H1 (cell line): ENCODE measurements at regions not wholly inside any gene's neighbourhood (a gene's known extent, or its start where the extent isn't known, plus 50 kb on each side); places are given as distances from the start of the nearest gene placed in this dataset.

Source experiments
- CTCF ChIA-PET: fragments of 300-600 bp; sonication (Branson Sonifier 250); formaldehyde crosslinking; loops from one replicate; lab custom pipeline; 2021; ENCODE audit not compliant: partially characterized antibody; lab: Charles Lee
- POLR2A ChIA-PET: fragments of 300-600 bp; sonication (Branson Sonifier 250); formaldehyde crosslinking; loops from one replicate; lab custom pipeline; 2021; ENCODE audit warnings: inconsistent platforms; ENCODE audit not compliant: partially characterized antibody; lab: Charles Lee
- DNase-seq, 2 experiments: peaks; one replicate each; pipeline versions ENCODE4 v3.0.0 to v3.0.0-alpha.2; 2010 to 2022; ENCODE audit warnings: low spot score in 2 of 2, low read depth in 1 of 2, mixed read lengths in 1 of 2
- FAIRE-seq: peaks from 2 replicates; lab custom pipeline; 2011; peaks lifted over from hg19 to GRCh38; lab: Jason Lieb, UNC
- H2AFZ ChIP-seq: 2 replicates; pipeline ENCODE4 v1.8.1; 2012; ENCODE audit warnings: low read length, inconsistent platforms
- H2AK5ac ChIP-seq: 2 replicates; pipeline ENCODE4 v1.6.1; 2013; ENCODE audit warnings: low read depth, low read length
- H2BK120ac ChIP-seq: replicated peaks from 2 replicates; pipeline ENCODE3; 2013; ENCODE audit warnings: low read depth, low read length, inconsistent platforms
- H2BK12ac ChIP-seq: 2 replicates; pipeline ENCODE4 v1.6.1; 2013; ENCODE audit warnings: low read depth, low read length
- H2BK15ac ChIP-seq: 2 replicates; pipeline ENCODE4 v1.6.1; 2013; ENCODE audit warnings: low read length
- H2BK20ac ChIP-seq: 2 replicates; pipeline ENCODE4 v1.6.1; 2013; ENCODE audit warnings: low read length
- H2BK5ac ChIP-seq: 2 replicates; pipeline ENCODE4 v1.6.1; 2013; ENCODE audit warnings: low read depth, low read length
- H3K14ac ChIP-seq: 2 replicates; pipeline ENCODE4 v1.6.1; 2013; ENCODE audit warnings: inconsistent platforms; ENCODE audit not compliant: insufficient read length
- H3K18ac ChIP-seq: 2 replicates; pipeline ENCODE4 v1.6.1; 2013; ENCODE audit warnings: low read length; ENCODE audit errors: extremely low read depth
- H3K23ac ChIP-seq: 2 replicates; pipeline ENCODE4 v1.6.1; 2013; ENCODE audit warnings: inconsistent platforms; ENCODE audit not compliant: insufficient read length
- H3K23me2 ChIP-seq: 2 replicates; pipeline ENCODE4 v1.6.1; 2013; ENCODE audit warnings: low read depth, low read length
- H3K27ac ChIP-seq: 2 replicates; pipeline ENCODE4 v1.6.1; 2011; ENCODE audit warnings: low read depth, low read length, inconsistent platforms
- H3K27me3 ChIP-seq, 4 experiments: replicated peaks in 1 of 4; 1 replicate in 1 of 4; 2 replicates in 3 of 4; pipeline versions ENCODE4 v1.6.1 to v1.8.1; 2011 to 2013; ENCODE audit warnings: low read length in 3 of 4, mild to moderate bottlenecking in 3 of 4, inconsistent platforms in 2 of 4, mixed read lengths in 2 of 4, moderate library complexity in 1 of 4; ENCODE audit not compliant: control insufficient read depth in 3 of 4, insufficient read depth in 3 of 4; ENCODE audit errors: extremely low read depth in 1 of 4
- H3K36me3 ChIP-seq, 4 experiments: 2 replicates each; pipeline versions ENCODE4 v1.6.1 to v1.8.1; 2011 to 2013; ENCODE audit warnings: mild to moderate bottlenecking in 4 of 4, low read length in 3 of 4, moderate library complexity in 2 of 4, control low read depth in 1 of 4, inconsistent platforms in 1 of 4; ENCODE audit not compliant: insufficient read depth in 4 of 4, control insufficient read depth in 2 of 4
- H3K4ac ChIP-seq: replicated peaks from 2 replicates; pipeline ENCODE3; 2013; ENCODE audit warnings: low read length, low read depth, mixed read lengths, inconsistent platforms; ENCODE audit not compliant: insufficient read length
- H3K4me1 ChIP-seq, 4 experiments: replicated peaks in 1 of 4; 1 replicate in 1 of 4; 2 replicates in 3 of 4; pipeline versions ENCODE4 v1.6.1 to v1.8.1; 2011 to 2013; ENCODE audit warnings: low read length in 3 of 4, inconsistent platforms in 2 of 4, mixed read lengths in 1 of 4; ENCODE audit not compliant: insufficient read depth in 4 of 4, control insufficient read depth in 3 of 4
- H3K4me2 ChIP-seq, 2 experiments: 2 replicates each; pipeline versions ENCODE4 v1.6.1 to v1.8.1; 2011 to 2013; ENCODE audit warnings: low read depth in 2 of 2, low read length in 2 of 2, control low read depth in 1 of 2, inconsistent platforms in 1 of 2, mild to moderate bottlenecking in 1 of 2; ENCODE audit not compliant: insufficient read depth in 1 of 2
- H3K4me3 ChIP-seq, 4 experiments: fragments of 200-600, 300-600 bp in 1 of 4; sonication (generic), shearing (Covaris generic), sonication (Bioruptor Twin) in 1 of 4; 2 replicates each; pipeline versions ENCODE4 v1.5.1 to v1.8.1; 2011 to 2016; ENCODE audit warnings: low read length in 4 of 4, low read depth in 3 of 4, control low read depth in 2 of 4, inconsistent platforms in 2 of 4, mild to moderate bottlenecking in 2 of 4, mixed read lengths in 1 of 4, moderate library complexity in 1 of 4; ENCODE audit not compliant: insufficient read depth in 2 of 4; ENCODE audit errors: extremely low read depth in 1 of 4
- H3K56ac ChIP-seq: replicated peaks from 2 replicates; pipeline ENCODE3; 2013; ENCODE audit warnings: low read depth, mild to moderate bottlenecking, mixed read lengths, low read length, inconsistent platforms; ENCODE audit not compliant: insufficient read length
- H3K79me1 ChIP-seq: 2 replicates; pipeline ENCODE4 v1.6.1; 2013; ENCODE audit warnings: low read depth, low read length, control low read depth
- H3K79me2 ChIP-seq, 2 experiments: 2 replicates each; pipeline versions ENCODE4 v1.6.1 to v1.8.1; 2012 to 2013; ENCODE audit warnings: low read length in 2 of 2, mild to moderate bottlenecking in 2 of 2, inconsistent platforms in 1 of 2; ENCODE audit not compliant: insufficient read depth in 2 of 2, control insufficient read depth in 1 of 2
- H3K9ac ChIP-seq, 4 experiments: replicated peaks in 1 of 4; 1 replicate in 1 of 4; 2 replicates in 3 of 4; pipeline versions ENCODE4 v1.6.1 to v1.8.1; 2011 to 2013; ENCODE audit warnings: low read depth in 3 of 4, low read length in 3 of 4, control low read depth in 2 of 4, mild to moderate bottlenecking in 2 of 4, moderate library complexity in 2 of 4, inconsistent platforms in 1 of 4; ENCODE audit errors: extremely low read depth in 1 of 4
- H3K9me3 ChIP-seq, 2 experiments: 2 replicates each; pipeline versions ENCODE4 v1.6.1 to v1.8.1; 2012 to 2013; ENCODE audit warnings: mild to moderate bottlenecking in 2 of 2, moderate library complexity in 2 of 2, control low read depth in 1 of 2, inconsistent platforms in 1 of 2, low read depth in 1 of 2, low read length in 1 of 2, mixed read lengths in 1 of 2; ENCODE audit not compliant: insufficient read depth in 2 of 2
- H4K20me1 ChIP-seq, 2 experiments: replicated peaks in 1 of 2; 2 replicates each; pipeline versions ENCODE3 to v1.8.1; 2011 to 2013; ENCODE audit warnings: inconsistent platforms in 2 of 2, low read length in 2 of 2, mild to moderate bottlenecking in 1 of 2; ENCODE audit not compliant: insufficient read depth in 2 of 2, control insufficient read depth in 1 of 2
- H4K5ac ChIP-seq: 2 replicates; pipeline ENCODE4 v1.6.1; 2013; ENCODE audit warnings: low read length, low read depth, mixed read lengths, inconsistent platforms; ENCODE audit not compliant: insufficient read length
- H4K8ac ChIP-seq: 2 replicates; pipeline ENCODE4 v1.8.0; 2013; ENCODE audit warnings: mild to moderate bottlenecking, moderate library complexity, low read length, inconsistent platforms; ENCODE audit not compliant: insufficient read depth; ENCODE audit errors: extremely low read depth
- H4K91ac ChIP-seq: replicated peaks from 2 replicates; pipeline ENCODE3; 2013; ENCODE audit warnings: low read length, mixed read lengths, inconsistent platforms; ENCODE audit not compliant: insufficient read length
- ASH2L ChIP-seq: fragments of 200-600, 300-600 bp; sonication (generic); IDR thresholded peaks from one replicate; pipeline ENCODE4 v1.7.1; 2017; ENCODE audit warnings: low read length
- BCL11A ChIP-seq, 2 experiments: IDR thresholded peaks; one replicate each; pipeline ENCODE4 v1.6.1; 2011; ENCODE audit warnings: low read depth in 2 of 2, low read length in 2 of 2, mild to moderate bottlenecking in 2 of 2
- CEBPB ChIP-seq: IDR thresholded peaks from 2 replicates; pipeline ENCODE4 v1.6.1; 2012; ENCODE audit warnings: low read depth, low read length
- CHD1 ChIP-seq: IDR thresholded peaks from 2 replicates; pipeline ENCODE4 v1.6.1; 2012; ENCODE audit warnings: low read depth, low read length, improper control_type of control experiment
- CHD2 ChIP-seq: IDR thresholded peaks from 2 replicates; pipeline ENCODE4 v1.6.1; 2012; ENCODE audit warnings: low read length, improper control_type of control experiment
- FOSL1 ChIP-seq: IDR thresholded peaks from 2 replicates; pipeline ENCODE4 v1.6.1; 2011; ENCODE audit warnings: mild to moderate bottlenecking, low read depth, low read length, moderate library complexity; ENCODE audit not compliant: insufficient read depth
- HDAC2 ChIP-seq, 2 experiments: fragments of 300-600 bp in 1 of 2; sonication (generic) in 1 of 2; IDR thresholded peaks; 2 replicates each; pipeline ENCODE4 v1.6.1; 2011 to 2012; ENCODE audit warnings: low read depth in 2 of 2, low read length in 2 of 2, mild to moderate bottlenecking in 2 of 2, moderate library complexity in 2 of 2, borderline replicate concordance in 1 of 2, inconsistent platforms in 1 of 2
- JUND ChIP-seq: IDR thresholded peaks from 2 replicates; pipeline ENCODE4 v1.6.1; 2011; ENCODE audit warnings: mild to moderate bottlenecking, improper control_type of control experiment, low read length
- NANOG ChIP-seq: IDR thresholded peaks from 2 replicates; pipeline ENCODE4 v1.6.1; 2011; ENCODE audit warnings: low read length, low read depth, mild to moderate bottlenecking, inconsistent platforms; ENCODE audit not compliant: insufficient read depth, poor library complexity, severe bottlenecking
- SUZ12 ChIP-seq: fragments of 200-600 bp; sonication (generic); IDR thresholded peaks from 2 replicates; pipeline ENCODE4 v1.6.1; 2012; ENCODE audit warnings: mild to moderate bottlenecking, inconsistent platforms, low read length, moderate library complexity, mixed read lengths
- TAF7 ChIP-seq: optimal IDR thresholded peaks from 2 replicates; pipeline ENCODE3; 2011; ENCODE audit warnings: low read depth, mild to moderate bottlenecking, inconsistent platforms, low read length, moderate library complexity, borderline replicate concordance
- TCF12 ChIP-seq: IDR thresholded peaks from 2 replicates; pipeline ENCODE4 v1.6.1; 2011; ENCODE audit warnings: low read depth, mild to moderate bottlenecking, low read length
- ZNF274 ChIP-seq: IDR thresholded peaks from 2 replicates; pipeline ENCODE4 v1.7.0; 2012; ENCODE audit warnings: low read length, borderline replicate concordance; ENCODE audit errors: extremely low read depth
- WGBS, 2 experiments: shearing (Covaris generic) in 1 of 2; methylation state at CpG; one replicate each; pipeline versions ENCODE4 v1.1.6 to v1.1.7; 2013 to 2015; ENCODE audit warnings: low lambda C conversion rate in 2 of 2, mixed read lengths in 2 of 2, inconsistent platforms in 1 of 2, low coverage in 1 of 2, missing lambda C conversion rate in 1 of 2; ENCODE audit not compliant: insufficient replicate concordance in 2 of 2, insufficient coverage in 1 of 2, insufficient read length in 1 of 2; ENCODE audit errors: extremely low coverage in 1 of 2, missing lambda C conversion rate in 1 of 2; 5-methylcytosine and 5-hydroxymethylcytosine counted together

DNA sequence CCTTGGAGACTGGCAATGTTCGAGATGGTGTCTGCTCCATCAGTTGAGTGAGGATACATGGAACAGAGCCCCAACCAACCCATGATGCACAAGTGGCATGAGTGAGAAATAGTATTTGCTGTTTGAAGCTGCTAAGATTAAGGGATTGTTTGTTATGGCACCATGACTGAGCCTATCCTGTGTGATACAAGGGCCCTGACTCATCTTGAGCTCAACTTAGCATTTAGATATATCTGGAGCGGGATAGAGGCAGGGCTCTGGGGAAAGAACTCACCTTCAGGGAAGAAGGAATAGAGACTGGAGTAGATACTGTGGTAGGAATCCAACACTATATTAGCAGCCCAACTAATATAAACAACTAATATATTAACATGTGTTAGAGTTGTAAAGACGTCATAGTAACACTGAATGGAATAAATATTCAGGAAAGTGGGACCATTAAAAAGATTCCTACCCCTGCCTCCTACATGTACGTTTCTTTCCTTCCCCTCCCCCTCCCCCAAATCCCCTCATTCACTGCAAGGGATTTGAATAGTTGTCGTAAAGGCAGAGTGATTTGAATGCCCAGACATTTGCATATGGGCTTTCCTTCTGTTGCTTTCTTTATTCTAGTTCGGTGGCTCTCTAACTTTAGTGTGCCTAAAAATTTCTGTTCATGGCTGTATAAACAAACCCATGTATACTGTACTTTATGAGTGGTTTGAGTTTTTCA lies 106.6 kb upstream of the POU3F1 start:
- FAIRE-seq, result no peak
- no peak overlapping the region for H3K23ac ChIP-seq
- no peak for TF ChIP-seq CHD2
- no peak for TF ChIP-seq CEBPB
- no peak for TF ChIP-seq TCF12
- no peak for TF ChIP-seq JUND
- TF ChIP-seq HDAC2 (IDR thresholded peaks at IDR 0.05; ENCODE audit: borderline replicate concordance in 1 of 2, low read depth in 2 of 2, low read length in 2 of 2), result no peak
- TF ChIP-seq ZNF274, result no peak
- TF ChIP-seq NANOG, result no peak
- TF ChIP-seq BCL11A (IDR thresholded peaks at IDR 0.05; ENCODE audit: low read depth in 2 of 2, low read length in 2 of 2), result no peak
- no peak for TF ChIP-seq ASH2L
- no peak for TF ChIP-seq TAF7
- no peak for TF ChIP-seq SUZ12
- TF ChIP-seq CHD1, result no peak
- TF ChIP-seq FOSL1, result no peak

More for the DNA sequence above, 106.6 kb upstream of the POU3F1 start:
- Histone ChIP-seq H3K4me2 (peak overlapping the region; percentile 0 to 19; a peak in 2 of 4 replicates), H3K14ac (no peak overlapping the region), H3K27ac (no peak overlapping the region), H2AK5ac (no peak overlapping the region), H3K56ac (no peak overlapping the region), H3K23me2 (no peaks in the 10 kb centered on the region), H4K8ac (no peak overlapping the region), H3K9me3 (no peaks in the 10 kb centered on the region; a peak in 1 of 4 replicates), H3K79me2 (no peaks in the 10 kb centered on the region), H3K9ac (no peak overlapping the region), H2BK20ac (0 out of 2 replicates have a peak overlapping the region, but pooled peaks have one; percentile 7), H2BK120ac (no peak overlapping the region), H3K27me3 (no peaks in the 10 kb centered on the region; a peak in 1 of 7 replicates), H3K36me3 (no peaks in the 10 kb centered on the region), H2BK5ac (peak overlapping the region; percentile 19; the same call in 1 of the 2 replicates), H3K18ac (no peak overlapping the region), H2BK12ac (no peak overlapping the region), H2AFZ (no peak overlapping the region), H3K79me1 (no peaks in the 10 kb centered on the region), H3K4me3 (no peak overlapping the region), H4K91ac (peak overlapping the region; percentile 5), H2BK15ac (no peak overlapping the region), H3K4ac (no peak overlapping the region), H4K5ac (no peak overlapping the region), H4K20me1 (no peaks in the 10 kb centered on the region), H3K4me1 (peaks cover 2 to 10% (median 6%) of the 10 kb centered on the region in 4 experiments; a peak in 5 of 7 replicates)
- ChIA-PET CTCF (interaction anchor here (1.0 to 4.3 kb wide), 12 partner anchors 10 to 1046 kb away, joined by 3 to 30 read pairs (median 4); no protein-coding TSS in a partner anchor), POLR2A (interaction anchor here (0.6 to 1.2 kb wide), 2 partner anchors 10 to 270 kb away, joined by 3 to 4 read pairs; no protein-coding TSS in a partner anchor)
- DNase-seq, result no peak
- 45% methylated on average over 6 of the region's 6 CpGs; no CpG with 5 or more reads in 1 of the 2 experiments for WGBS, 2 experiments
